SU-DHL-6 (cell line): ENCODE measurements at regions not wholly inside any gene's neighbourhood (a gene's known extent, or its start where the extent isn't known, plus 50 kb on each side); places are given as distances from the start of the nearest gene placed in this dataset.

ENCODE experiments used
- H2AFZ ChIP-seq: fragments of 200-600 bp; sonication (generic); 2 replicates; pipeline ENCODE4 v1.6.1; 2014; ENCODE audit warnings: low read depth, mild to moderate bottlenecking, moderate library complexity, mixed read lengths, antibody characterized with exemption, low read length; ENCODE audit not compliant: severe bottlenecking
- H3F3A ChIP-seq: fragments of 200-600 bp; shearing (Covaris generic); 2 replicates; pipeline ENCODE4 v1.6.0; 2016; ENCODE audit warnings: antibody characterized with exemption, mild to moderate bottlenecking; ENCODE audit not compliant: insufficient read depth
- H3K27ac ChIP-seq: fragments of 200-600 bp; sonication (generic); 2 replicates; pipeline ENCODE4 v1.5.1; 2016; ENCODE audit warnings: low read depth, mild to moderate bottlenecking, low read length, moderate library complexity, mixed read lengths
- H3K27me3 ChIP-seq: fragments of 200-600 bp; sonication (generic), shearing (Covaris generic); 2 replicates; pipeline ENCODE4 v1.6.0; 2014; ENCODE audit warnings: mild to moderate bottlenecking, low read length
- H3K36me3 ChIP-seq: fragments of 200-600 bp; sonication (generic); 2 replicates; pipeline ENCODE4 v1.6.1; 2014; ENCODE audit warnings: mild to moderate bottlenecking, low read length, mixed read lengths
- H3K4me2 ChIP-seq: fragments of 300-600, 200-600 bp; shearing (Covaris generic), sonication (generic); 2 replicates; pipeline ENCODE4 v1.6.0; 2014; ENCODE audit warnings: low read length, low read depth, mild to moderate bottlenecking; ENCODE audit not compliant: poor library complexity, severe bottlenecking
- H3K4me3 ChIP-seq: fragments of 200-600 bp; sonication (generic); 2 replicates; pipeline ENCODE4 v1.5.1; 2014; ENCODE audit warnings: antibody characterized with exemption, low read length, mild to moderate bottlenecking, mixed read lengths; ENCODE audit not compliant: insufficient read depth, poor library complexity, severe bottlenecking
- H3K79me2 ChIP-seq: fragments of 200-600 bp; sonication (generic); 2 replicates; pipeline ENCODE4 v1.6.1; 2014; ENCODE audit warnings: mild to moderate bottlenecking, low read length, moderate library complexity; ENCODE audit not compliant: insufficient read depth
- H3K9ac ChIP-seq: fragments of 200-600 bp; sonication (generic); 2 replicates; pipeline ENCODE4 v1.7.0; 2014; ENCODE audit warnings: mild to moderate bottlenecking, low read length
- H3K9me2 ChIP-seq: fragments of 200-600 bp; sonication (generic); replicated peaks from 2 replicates; pipeline ENCODE4 v1.6.1; 2014; ENCODE audit warnings: low read length; ENCODE audit not compliant: insufficient read depth
- H3K9me3 ChIP-seq: fragments of 200-600 bp; sonication (generic); 2 replicates; pipeline ENCODE4 v1.6.1; 2014; ENCODE audit warnings: low read length, mixed read lengths; ENCODE audit not compliant: insufficient read depth
- H4K20me1 ChIP-seq: fragments of 200-600 bp; sonication (generic); 2 replicates; pipeline ENCODE4 v1.6.1; 2014; ENCODE audit warnings: low read depth, mild to moderate bottlenecking, antibody characterized with exemption, low read length, moderate library complexity, mixed read lengths
- CTCF ChIP-seq: fragments of 200-600 bp; sonication (generic); IDR thresholded peaks from one replicate; pipeline ENCODE4 v1.5.1; 2017; ENCODE audit warnings: antibody characterized with exemption, mild to moderate bottlenecking, low read length, moderate library complexity; ENCODE audit not compliant: insufficient read depth, poor library complexity, severe bottlenecking
- EZH2phosphoT487 ChIP-seq: fragments of 200-600 bp; sonication (generic), shearing (Covaris generic); conservative IDR thresholded peaks from 2 replicates; pipeline ENCODE4 v1.6.1; 2018; ENCODE audit warnings: mild to moderate bottlenecking, antibody characterized with exemption, low read length, moderate library complexity, mixed read lengths

DNA sequence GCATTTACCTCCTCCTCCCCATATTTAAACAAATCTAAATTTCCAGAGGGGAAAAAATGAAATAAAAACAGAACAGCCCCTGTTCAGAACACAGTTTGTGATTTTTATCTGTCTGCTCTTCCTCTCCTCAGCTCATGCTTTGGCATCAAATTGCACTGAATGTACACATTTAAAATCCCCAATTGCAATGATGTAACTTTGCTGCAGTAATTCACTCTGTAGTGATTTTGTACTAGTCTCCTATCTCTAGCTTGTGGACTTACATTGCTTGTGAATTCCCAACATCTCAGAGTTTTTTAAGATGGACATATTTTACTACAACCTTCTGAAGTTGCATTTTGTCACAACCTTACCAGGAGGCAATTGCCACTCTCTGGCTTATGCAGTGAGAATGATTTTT, 81.6 kb upstream of the ROBO2 start:
- H3K4me3 ChIP-seq: no peak overlapping the region

DNA sequence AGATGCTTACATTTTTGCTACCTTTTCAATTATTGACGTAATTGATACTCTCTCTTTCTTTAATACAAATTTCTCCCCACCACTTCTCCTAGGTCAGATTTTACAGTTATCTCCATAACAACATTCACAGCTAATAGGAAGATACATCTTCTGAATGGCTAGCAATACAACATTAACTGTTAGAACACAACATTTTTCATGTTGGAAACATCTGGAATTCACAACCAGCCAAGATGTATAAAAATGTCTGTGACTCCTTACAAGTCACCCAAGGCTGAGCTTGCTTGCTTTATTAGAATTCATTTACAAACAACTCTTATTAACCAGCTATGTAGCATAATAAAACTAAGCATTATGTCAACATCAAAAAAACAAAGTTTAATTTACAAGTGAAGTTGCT, 81.0 kb upstream of the ROBO2 start:
- Histone ChIP-seq H3K79me2 (no peaks in the 10 kb centered on the region), H3K9ac (no peak overlapping the region), H3K9me2 (no peaks in the 10 kb centered on the region), H3K4me2 (no peak overlapping the region), H4K20me1 (no peaks in the 10 kb centered on the region), H3K36me3 (no peaks in the 10 kb centered on the region), H3K4me3 (no peak overlapping the region), H3K27ac (no peak overlapping the region), H2AFZ (no peak overlapping the region), H3K27me3 (no peaks in the 10 kb centered on the region), H3F3A (no peaks in the 10 kb centered on the region), H3K9me3 (no peaks in the 10 kb centered on the region)
- TF ChIP-seq EZH2phosphoT487: no peak
- no peak for TF ChIP-seq CTCF

More for the DNA sequence above, 81.6 kb upstream of the ROBO2 start:
- no peak overlapping the region for H2AFZ ChIP-seq
- no peaks in the 10 kb centered on the region for H3K79me2 ChIP-seq
- H3K36me3 ChIP-seq: no peaks in the 10 kb centered on the region
- no peaks in the 10 kb centered on the region for H3K9me3 ChIP-seq
- no peak for TF ChIP-seq EZH2phosphoT487
- TF ChIP-seq CTCF: no peak
- no peak overlapping the region for H3K9ac ChIP-seq
- H3K27me3 ChIP-seq: no peaks in the 10 kb centered on the region
- H4K20me1 ChIP-seq: no peaks in the 10 kb centered on the region
- H3K27ac ChIP-seq: no peak overlapping the region
- no peak overlapping the region for H3K4me2 ChIP-seq
- H3F3A ChIP-seq: no peaks in the 10 kb centered on the region
- H3K9me2 ChIP-seq: no peaks in the 10 kb centered on the region

DNA sequence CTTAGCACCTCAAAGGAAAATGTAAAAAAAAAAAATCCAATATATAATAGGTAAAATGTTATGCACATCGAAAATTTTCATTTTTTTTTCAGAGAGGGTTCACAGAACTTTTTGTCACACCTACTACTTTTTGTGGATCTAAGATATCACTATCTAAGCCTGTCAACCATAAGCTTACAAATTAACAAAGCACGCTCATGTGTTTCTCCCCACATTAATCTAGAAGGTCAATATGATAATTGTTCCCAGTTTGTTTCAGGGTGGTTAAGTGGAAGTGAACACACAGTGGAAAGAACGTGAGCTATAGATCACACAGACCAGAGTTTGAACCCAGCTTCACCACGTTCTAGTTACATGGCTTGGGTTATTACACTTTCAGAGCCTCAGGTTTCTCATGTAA, 78.6 kb upstream of the ROBO2 start:
- TF ChIP-seq CTCF: no peak
- TF ChIP-seq EZH2phosphoT487: no peak
- no peaks in the 10 kb centered on the region for H3K79me2 ChIP-seq
- no peak overlapping the region for H3K27ac ChIP-seq
- H3K4me2 ChIP-seq: no peak overlapping the region
- H3K9me3 ChIP-seq: no peaks in the 10 kb centered on the region
- no peaks in the 10 kb centered on the region for H3K27me3 ChIP-seq
- no peak overlapping the region for H2AFZ ChIP-seq
- no peaks in the 10 kb centered on the region for H3K9me2 ChIP-seq
- H3F3A ChIP-seq: no peaks in the 10 kb centered on the region
- no peaks in the 10 kb centered on the region for H4K20me1 ChIP-seq
- no peaks in the 10 kb centered on the region for H3K36me3 ChIP-seq
- no peak overlapping the region for H3K9ac ChIP-seq
- H3K4me3 ChIP-seq: no peak overlapping the region
